Erythroblast (primary cell): ENCODE measurements at regions not wholly inside any gene's neighbourhood (a gene's known extent, or its start where the extent isn't known, plus 50 kb on each side); places are given as distances from the start of the nearest gene placed in this dataset.

ENCODE experiments used
- GATA1 ChIP-seq: IDR thresholded peaks from 2 replicates; pipeline ENCODE4 v1.6.1; 2011; ENCODE audit warnings: low read depth, mild to moderate bottlenecking, control low read depth, low read length, moderate library complexity
- POLR2A ChIP-seq: IDR thresholded peaks from 2 replicates; pipeline ENCODE4 v1.6.1; 2011; ENCODE audit warnings: mild to moderate bottlenecking, low read length

DNA sequence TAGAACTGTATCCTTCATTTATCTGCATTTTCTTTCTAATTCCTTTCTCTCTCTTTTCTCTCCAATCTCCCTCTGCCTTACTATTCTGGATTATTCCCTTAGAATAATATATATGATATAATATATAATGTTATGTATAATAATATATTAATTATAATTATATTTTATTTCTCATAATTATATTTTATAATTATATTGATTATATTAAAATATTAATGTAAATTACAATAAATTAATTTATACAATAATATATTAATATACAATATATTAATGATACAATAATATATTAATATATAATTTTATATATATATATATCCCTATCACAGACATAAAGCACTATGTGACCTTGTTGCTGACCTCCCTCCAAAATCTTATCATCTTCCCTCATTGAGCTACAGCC, 661.3 kb upstream of the CHORDC1 start:
- no peak for TF ChIP-seq GATA1
- no peak for TF ChIP-seq POLR2A
